Endothelial cell of hepatic sinusoid (primary cell): ENCODE measurements at regions not wholly inside any gene's neighbourhood (a gene's known extent, or its start where the extent isn't known, plus 50 kb on each side); places are given as distances from the start of the nearest gene placed in this dataset.

Experiments used
- in situ Hi-C: cut with HindIII; loops from 2 replicates; pipeline ENCODE4 v1.10.0; 2017; ENCODE audit warnings: low sequenced_read_pairs

DNA sequence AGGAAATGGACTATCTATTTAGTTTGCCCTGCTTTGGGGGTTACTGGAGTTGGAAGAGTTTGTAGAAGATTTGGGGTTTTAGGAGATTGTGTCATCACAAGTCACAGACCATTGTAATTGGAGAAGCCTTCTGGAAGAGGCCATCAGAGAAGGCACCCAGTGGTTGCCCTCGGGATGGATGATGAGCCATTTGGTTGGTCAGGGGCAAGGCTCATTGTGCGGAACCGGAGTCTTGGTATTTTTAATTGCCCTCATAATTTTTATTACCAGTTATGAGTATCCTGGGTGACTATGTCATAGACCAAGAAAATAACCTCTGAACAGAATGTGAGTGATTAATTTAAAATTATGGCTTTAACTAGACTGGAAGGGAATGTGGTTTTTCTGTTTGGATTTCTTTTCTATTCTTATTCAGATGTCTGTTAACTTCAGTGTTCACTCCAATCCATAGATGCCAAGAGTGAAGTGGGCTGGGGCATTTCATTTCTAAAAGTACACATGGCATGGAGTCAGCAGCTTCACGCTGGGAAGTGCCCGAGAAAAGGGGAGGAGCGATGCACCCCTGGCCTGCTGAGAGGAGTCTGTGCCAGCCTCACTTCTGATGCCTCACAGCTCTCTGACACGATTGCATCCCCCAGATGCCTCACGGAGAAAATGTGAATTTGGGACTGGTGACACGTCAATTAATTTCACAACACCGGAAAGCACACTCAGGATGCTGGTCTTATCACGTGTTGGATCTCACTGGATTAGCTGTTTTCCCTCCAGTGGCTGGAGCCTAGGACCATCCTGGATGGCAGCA is 225.6 kb upstream of the IGFBP3 start:
- in situ Hi-C loops: no loop called here

DNA sequence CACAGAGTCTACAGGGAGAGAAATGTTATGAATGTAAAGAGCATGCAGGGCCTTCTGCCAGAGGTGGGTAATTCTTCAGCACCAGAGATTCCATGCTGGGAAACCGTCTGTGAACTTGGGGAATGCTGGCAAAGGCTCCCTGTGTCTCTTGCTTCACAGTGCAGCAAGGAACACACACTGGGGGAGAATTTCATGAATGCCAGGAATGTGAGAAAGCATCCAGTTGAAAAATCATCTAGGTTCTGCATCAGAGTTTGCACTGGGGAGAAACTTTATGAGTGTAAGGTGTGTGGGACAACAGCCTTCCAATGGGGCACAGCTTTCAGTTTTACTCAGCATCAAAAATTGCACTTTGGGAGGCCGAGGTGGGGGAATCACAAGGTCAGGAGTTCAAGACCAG is 224.3 kb upstream of the IGFBP3 start:
- in situ Hi-C loops: no loop called here

DNA sequence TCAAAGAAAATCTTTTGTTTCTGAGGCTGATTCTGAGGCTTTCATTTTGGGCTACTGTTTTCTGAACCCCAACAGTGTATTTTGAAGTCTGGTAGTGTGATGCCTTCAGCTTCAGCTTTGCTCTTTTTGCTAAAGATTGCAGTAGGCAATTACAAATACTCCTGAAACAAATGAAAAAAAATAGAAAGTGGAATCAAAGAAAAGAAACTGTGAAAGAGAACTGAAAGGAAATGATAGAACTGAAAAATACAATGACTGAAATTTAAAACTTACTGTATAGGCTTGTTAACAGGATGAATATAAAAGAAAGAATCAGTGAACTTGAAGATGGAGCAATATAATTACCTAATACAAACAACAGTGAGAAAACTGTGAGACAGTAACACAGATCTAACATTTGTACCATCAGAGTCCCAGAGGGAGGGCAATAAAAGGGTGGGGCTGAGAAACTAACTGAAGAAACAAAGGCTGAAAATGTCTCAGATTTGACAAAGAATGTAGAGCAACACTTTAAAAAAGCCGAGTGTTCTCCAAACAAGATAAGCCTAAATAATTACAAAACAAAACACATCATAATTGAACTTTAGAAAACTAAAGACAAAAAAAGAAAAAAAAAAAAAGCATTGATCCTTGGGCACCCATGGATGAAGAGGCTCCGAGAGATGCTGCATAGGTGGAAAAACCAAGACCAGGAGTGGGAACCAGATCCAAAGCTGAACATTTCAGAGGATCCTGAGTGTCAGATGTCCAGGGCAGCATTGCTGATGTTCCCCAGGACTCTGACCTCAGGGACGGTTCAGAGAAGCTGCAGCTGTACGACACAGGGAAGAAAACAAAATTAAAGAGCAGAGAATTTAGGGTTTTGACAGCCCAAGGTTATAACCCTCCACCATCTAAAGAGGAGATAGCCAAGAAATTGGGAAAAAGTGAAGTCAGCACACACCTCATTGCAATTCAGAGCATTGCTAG is 223.2 kb upstream of the IGFBP3 start:
- in situ Hi-C loops: no loop called here

DNA sequence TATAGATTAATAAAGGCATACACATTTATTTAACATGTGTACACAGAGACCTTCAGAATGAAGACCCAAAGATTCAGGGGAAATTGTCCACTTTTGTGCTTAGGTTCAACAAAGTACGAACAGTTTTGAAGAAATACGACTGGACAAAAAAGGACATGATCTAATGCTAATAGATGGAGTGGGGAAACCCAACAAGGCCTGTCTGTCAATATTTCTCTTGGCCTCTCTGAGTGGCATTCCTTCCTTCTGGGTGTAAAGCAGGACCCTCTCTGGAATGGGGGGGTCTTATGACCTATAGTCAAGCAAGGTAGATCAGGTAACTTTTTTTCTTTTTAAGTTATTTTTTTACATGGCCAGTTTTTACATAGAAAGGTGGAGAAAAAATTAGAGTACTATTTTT is 222.3 kb upstream of the IGFBP3 start:
- in situ Hi-C loops: no loop called here

DNA sequence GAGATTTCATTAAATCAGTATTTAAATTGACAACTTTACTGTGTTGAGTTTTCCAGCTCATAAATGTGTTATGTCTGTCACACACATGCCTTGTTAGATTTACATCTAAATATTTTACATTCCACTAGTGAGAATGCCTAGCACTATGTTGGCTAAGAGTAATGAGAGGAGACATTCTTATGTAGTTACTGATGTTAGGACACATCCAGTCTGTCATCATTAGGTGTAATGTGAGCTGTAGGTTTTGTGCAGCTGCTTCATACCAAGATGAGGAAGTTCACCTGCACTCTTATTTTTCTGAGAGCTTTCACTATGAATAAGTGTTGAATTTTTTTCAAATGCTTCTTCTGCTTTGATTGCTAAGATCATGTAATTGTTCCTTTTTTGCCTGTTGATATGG is 218.0 kb upstream of the IGFBP3 start:
- in situ Hi-C loops: no loop called here

DNA sequence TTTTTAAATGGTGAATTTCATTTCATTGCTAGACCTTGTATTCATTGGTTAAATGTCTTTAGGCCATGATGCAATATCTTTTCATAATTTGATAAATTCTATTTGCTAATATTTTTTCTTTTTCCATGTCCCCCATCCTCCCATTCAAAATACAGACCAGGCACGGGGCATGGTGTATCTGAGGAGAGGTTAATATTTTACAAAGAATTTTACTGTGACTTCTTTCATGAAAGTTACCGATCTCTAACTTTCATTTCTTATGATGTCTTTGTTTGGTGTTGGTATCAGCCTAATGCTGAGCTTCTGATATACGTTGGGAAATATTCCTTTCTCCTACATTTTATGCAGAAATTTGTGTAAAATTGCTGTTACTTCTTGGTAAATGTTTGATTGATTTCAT is 216.7 kb upstream of the IGFBP3 start:
- in situ Hi-C loops: no loop called here

DNA sequence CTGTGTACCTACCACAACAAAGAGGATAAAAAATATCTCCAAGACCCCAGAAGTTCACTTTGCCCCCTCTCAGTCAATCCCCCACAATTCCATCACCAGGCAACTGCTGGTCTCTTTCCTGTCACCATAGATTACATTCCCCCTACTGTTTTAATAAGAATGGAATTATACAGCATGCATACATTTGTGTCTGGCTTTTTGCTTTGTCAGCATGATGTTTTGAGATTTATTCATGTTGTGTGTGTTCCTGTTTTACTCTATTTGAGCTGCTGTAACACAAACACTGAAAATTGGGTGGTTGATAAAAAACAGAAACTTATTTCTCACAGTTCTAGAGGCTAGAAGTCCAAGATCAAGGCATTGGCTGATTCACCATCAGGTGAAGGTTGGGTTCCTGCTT is 214.5 kb upstream of the IGFBP3 start:
- in situ Hi-C loops: no loop called here

DNA sequence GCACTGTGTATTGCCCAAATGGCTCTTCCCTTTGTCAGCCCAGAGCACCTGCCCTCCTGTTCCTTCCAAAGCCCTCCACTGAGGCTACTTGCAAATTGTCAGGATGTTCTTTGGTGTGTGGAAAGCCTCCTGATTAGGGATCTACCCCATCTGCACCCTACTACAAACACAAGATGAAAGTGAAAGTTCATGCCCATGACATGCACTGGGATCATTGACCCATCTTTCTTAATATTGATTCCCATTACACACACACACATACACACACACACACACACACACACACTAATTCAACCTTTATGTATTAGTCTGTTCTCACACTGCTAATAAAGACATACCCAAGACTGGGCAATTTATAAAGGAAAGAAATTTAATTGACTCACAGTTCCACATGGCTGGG is 213.7 kb upstream of the IGFBP3 start:
- in situ Hi-C loops: no loop called here

DNA sequence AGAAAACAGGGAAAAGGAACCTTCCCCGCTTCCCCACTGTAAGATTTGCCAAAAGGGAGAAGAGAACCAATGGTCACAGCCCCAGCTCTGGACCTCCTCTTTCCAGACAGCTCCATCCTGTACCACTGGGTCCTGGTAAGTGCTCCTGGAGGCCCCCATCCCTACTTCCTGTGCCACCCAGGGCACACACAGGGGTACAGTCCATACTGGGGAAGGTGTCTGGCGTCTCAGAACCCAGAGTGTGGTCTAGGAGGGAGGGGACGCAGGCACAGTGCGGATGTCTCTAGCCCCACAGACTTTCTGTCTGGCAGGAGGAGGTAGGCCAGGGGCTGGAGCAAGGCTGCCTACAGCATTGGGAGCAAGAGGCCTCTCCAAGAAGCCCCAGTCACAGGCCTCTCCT is 213.3 kb upstream of the IGFBP3 start:
- in situ Hi-C loops: no loop called here

DNA sequence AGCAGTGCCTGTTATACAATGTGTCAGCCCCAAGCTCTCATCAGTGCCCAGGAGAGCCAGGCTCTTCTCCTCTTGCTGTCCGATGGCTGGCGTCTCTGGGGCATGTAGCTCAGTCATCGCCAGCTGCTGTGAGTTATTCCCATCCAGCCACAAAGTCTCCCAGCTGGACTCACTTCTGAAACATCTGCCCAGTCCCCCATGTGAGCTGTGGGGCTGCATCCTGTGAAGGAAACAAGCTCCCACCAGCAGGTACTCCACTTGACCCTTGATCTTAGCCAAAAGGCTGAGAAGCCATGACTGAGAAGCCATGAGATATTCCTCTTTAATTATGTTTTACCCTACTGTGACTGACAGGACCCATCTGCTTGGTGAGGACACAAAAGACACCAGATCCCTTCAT is 212.7 kb upstream of the IGFBP3 start:
- in situ Hi-C loops: no loop called here

DNA sequence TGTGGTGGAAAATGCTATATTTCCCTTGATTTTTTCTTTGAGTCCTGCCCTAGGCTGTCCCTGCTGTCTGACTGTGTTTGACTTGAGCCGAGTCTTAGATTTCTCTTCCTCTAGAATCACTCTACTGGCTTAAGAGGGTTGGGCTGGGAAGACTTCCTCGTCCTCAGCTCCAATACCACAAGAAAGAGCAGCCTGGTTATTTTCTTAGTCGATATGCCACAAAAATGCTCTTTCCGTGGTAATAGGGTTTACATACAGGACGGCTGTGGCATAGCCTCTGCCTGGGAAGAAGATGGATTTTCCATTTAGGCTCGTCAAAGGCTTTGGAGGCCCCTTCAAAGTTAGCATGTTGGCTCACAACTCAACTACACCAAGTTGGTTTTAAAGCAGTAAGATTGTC is 212.0 kb upstream of the IGFBP3 start:
- in situ Hi-C loops: no loop called here

DNA sequence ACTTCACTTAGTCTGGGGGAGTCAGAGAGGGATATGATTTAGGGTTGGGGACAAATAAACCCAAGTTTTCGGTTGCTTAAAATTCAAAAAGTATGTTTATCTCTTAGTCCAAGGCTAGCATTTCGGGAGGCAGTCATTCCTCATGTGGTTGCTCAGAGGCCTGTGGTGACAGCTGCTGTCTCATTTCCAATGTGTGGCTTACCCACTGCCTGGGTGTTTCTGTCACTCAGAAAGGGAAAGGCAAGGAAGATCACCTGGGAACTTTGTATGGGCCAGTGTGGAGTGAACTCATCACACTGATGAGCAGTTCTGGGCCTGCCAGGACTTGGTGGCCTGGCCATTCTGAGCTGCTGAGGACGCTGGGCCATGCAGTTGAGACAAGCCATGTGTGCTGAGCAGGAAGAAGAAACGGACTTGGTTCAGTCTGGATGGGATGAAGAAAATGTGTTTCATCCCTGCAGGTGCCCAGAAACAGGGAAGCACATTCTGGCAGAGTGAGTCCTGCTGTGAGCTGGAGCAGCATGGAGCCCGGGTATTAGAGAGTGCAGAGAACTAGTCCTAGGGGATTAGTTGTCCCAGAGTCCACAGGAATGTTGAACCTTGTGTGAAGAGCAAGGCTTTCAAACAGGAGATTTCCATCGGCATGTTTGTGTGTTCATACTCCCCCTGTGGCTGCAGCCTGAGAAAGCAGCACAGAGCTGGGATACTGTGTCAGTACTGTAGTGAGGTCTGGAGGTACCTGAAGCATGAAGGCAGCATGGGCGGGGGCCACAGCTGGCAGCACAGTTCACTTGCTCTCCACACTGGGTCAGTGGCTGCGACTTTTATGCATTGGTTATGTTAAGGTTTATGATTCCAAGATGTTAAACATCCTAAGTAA is 211.1 kb upstream of the IGFBP3 start:
- in situ Hi-C loops: no loop called here

DNA sequence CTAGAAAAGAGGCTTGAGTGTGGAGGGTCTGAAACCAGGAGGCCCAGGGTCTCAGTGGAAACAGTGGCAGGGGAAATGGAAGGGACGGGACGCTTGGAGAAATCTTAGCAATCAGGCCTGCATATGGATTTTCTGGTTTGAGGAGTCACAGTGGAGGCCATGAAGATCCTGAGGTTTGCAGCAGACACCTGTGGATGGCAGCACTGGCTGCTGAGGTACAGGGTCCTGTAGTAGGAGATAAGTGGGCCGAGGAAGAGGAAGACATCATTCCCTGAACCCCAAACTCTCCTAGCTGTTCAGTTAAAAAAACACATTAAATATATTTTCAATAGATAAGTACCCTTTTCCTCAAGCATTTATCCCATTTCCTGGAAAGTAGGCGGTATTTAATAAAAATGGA is 208.8 kb upstream of the IGFBP3 start:
- in situ Hi-C loops: no loop called here

DNA sequence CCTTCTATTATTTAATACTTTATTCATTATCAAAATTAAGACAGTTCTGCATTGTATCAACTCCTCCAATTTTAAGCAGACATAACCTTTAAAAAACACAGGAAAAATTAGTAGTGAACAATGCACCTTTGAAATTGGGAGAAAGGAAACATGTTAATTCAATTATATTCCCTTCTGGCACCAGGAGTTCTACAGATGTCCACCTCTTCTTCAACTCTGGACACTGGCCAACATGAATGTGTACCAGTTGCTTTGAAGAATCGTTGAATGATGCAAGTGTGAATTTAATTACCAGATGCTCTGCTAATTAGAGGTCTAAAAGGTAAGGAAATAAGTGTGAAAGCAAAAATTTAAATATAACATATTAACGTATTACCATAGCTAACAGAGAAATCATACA is 206.7 kb upstream of the IGFBP3 start:
- in situ Hi-C loops: no loop called here

DNA sequence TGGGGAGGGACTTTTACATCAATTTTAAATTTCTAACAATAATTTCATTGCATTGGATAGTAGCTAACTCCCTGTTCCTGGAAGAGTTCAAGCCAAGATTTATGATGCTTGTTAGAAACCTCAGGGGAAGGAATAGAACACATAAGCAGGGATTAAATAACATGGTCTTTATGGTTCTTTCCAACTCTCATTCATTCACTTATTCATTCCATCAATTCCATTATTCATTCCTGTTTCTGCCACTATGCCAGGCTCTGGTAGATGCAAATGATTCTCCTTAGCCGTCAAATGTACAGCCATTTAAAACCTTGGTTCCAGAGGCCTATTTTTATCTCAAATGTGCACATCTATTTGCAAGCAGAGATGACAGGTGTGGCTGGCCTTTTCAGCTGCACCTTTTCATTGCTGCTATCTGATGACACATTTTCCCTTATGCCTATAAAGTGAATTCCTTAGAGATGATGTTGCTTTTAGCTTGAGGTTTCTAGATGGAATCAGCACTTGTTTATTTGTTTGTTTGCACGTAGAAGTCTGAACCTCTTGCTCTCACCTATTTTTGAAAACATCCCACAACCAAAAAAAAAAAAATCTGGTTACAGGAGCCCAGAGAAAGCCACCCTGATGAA is 205.7 kb upstream of the IGFBP3 start:
- in situ Hi-C loops: no loop called here

DNA sequence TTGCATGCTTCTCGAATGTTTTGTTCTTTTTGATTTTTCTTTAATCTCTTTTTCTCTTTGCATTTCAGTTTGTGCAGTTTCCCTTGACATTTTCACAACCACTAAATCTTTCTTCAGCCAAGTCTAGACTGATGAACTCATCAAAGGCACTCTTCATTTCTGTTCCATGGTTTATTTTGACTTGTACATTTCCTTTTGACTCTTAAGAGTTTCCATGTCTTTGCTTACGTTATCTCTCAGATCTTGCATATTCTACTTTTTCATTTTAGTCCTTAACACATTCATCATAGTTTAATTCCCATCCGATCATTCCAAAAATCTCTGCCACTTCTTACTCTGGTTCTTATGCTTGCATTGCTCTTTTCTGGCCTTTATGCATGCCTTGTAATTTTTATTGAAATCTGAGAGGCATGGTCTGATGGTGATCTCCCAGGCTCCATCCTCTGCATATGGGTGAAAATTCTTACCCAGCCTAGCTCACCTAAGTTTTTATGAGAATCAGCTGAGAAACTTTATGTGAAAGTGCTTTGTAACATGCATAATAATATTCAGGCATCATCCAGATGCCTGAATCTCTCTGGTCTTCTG is 202.8 kb upstream of the IGFBP3 start:
- in situ Hi-C loops: no loop called here

DNA sequence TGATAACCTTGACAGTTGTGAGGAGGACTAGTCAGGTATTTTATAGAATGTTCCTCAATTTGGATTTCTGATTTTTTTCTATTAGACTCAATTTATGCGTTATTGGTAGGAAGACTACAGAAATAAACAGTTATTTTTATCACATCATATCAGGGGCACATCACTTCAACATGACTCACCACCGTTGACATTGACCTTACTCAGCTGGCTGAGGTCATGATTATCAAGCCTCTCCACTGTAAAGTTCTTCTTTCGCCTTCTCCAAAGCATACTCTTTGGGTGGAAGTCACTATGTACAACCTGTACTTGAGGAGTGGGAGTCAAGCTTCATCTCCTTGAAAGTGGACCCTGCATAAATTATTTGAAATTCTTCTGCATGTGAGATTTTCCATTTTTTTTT is 194.3 kb upstream of the IGFBP3 start:
- in situ Hi-C loops: no loop called here

DNA sequence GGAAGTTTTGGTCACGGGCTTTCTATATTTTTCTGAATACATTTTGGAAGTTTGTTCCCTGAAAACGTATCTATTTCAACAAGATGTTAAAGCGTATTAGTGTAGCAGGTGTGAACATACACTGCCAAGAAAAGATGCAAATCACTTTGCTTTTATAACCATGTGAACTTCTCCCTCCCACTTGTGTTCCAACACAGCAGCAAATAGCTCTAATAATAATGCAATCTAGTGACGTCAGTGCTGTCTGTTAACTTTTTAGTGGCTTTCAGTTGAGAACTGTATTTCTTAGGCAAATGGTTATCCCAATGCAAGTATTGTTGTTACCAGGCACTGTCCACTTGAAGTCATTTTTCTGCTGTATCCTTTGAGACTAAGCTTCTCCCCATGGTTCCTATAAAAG is 188.4 kb upstream of the IGFBP3 start:
- in situ Hi-C loops: no loop called here

DNA sequence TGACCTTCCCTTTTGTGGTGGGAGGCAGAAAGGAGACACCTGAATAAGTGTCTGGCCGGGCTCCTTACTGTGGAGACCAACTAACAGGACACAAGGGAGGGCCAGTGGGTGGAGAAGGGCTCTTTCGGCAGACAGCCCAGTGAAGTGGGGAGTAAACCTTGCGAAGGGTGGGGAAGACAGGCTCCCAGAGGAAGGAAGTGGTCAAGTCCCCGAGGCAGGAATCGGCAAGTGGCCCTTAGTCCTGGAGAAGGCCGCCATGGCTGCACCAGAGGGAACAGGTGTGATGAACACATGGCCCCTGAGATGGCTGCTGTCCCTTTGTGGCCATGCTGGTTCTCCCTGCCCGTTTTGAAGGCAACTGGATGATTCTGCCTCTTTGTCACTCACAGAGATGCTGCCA is 187.2 kb upstream of the IGFBP3 start:
- in situ Hi-C loops: no loop called here

DNA sequence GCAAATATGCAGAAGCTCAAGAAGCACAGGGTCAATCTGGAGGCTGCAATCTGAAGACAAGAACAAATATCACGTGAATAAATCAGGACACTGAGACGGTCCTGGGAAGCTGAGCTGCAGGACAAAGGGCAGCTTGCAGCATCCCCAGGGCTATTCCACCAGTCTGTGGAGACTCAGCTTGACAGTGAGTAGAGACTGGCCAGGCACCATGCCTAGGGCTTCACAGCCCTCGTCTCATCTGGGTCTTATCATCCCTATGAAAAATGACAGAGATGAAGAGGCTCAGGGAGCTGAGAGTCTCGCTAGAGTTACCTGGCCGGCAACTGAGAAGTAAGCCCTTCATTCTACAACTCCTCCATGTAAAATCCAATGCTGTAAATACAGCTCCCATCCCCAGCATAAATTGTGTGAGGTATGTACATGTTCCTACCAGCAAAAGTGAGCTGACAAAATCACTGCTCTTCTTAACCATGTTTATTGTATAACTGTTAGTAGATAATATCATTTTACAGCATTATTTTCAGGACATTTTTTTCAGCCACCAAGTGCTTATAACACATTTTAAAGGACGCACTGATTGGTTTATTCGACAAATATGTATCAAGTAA is 186.6 kb upstream of the IGFBP3 start:
- in situ Hi-C loops: no loop called here
